ENCODE measurements at regions not wholly inside any gene's neighbourhood (a gene's known extent, or its start where the extent isn't known, plus 50 kb on each side); places are given as distances from the start of the nearest gene placed in this dataset.

- TF ChIP-seq, protein P1, sequence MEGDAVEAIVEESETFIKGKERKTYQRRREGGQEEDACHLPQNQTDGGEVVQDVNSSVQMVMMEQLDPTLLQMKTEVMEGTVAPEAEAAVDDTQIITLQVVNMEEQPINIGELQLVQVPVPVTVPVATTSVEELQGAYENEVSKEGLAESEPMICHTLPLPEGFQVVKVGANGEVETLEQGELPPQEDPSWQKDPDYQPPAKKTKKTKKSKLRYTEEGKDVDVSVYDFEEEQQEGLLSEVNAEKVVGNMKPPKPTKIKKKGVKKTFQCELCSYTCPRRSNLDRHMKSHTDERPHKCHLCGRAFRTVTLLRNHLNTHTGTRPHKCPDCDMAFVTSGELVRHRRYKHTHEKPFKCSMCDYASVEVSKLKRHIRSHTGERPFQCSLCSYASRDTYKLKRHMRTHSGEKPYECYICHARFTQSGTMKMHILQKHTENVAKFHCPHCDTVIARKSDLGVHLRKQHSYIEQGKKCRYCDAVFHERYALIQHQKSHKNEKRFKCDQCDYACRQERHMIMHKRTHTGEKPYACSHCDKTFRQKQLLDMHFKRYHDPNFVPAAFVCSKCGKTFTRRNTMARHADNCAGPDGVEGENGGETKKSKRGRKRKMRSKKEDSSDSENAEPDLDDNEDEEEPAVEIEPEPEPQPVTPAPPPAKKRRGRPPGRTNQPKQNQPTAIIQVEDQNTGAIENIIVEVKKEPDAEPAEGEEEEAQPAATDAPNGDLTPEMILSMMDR (IDR thresholded peaks at IDR 0.05; ENCODE audit: extremely low read depth in 1 of 2, insufficient read depth in 1 of 2, low read depth in 1 of 2, low read length in 2 of 2) = no peak
- TF ChIP-seq POLR2A (IDR thresholded peaks at IDR 0.05; ENCODE audit: low read depth, low read length) (no peak), POLR2AphosphoS5 (IDR thresholded peaks at IDR 0.05; ENCODE audit: insufficient read depth, low read depth, low read length) (no peak), EZH2 (IDR thresholded peaks at IDR 0.05; ENCODE audit: borderline replicate concordance, low read depth, low read length, severe bottlenecking) (no peak), MAX (IDR thresholded peaks at IDR 0.05; ENCODE audit: insufficient read depth, insufficient read length) (no peak), FOS (IDR thresholded peaks at IDR 0.05; ENCODE audit: borderline replicate concordance, insufficient read depth, low read length) (no peak), MYC (IDR thresholded peaks at IDR 0.05; ENCODE audit: low read depth, low read length) (no peak), JUN (IDR thresholded peaks at IDR 0.05; ENCODE audit: borderline replicate concordance, insufficient read depth, insufficient read length, low read depth) (no peak), GATA2 (IDR thresholded peaks at IDR 0.05; ENCODE audit: insufficient read depth, insufficient read length, low read depth, low read length) (no peak)
Observed at GRCh38 chr19:29040951-29041350, 172.0 kb downstream of the UQCRFS1 start.

Data from endothelial cell of umbilical vein (primary cell).